Aorta (tissue), 5 donors: ENCODE measurements at regions not wholly inside any gene's neighbourhood (a gene's known extent, or its start where the extent isn't known, plus 50 kb on each side); places are given as distances from the start of the nearest gene placed in this dataset.

ENCODE experiments used
- ATAC-seq: fragments of 200-7000 bp; cut with Tn5 transposase; one replicate; pipeline ENCODE4 v1.9.1; 2022; ENCODE audit warnings: moderate library complexity; ENCODE audit not compliant: low FRiP score
- DNase-seq, 2 donors: peaks; one replicate each; pipeline ENCODE4 v3.0.0-alpha.2; 2020
- H3K27ac ChIP-seq, 2 donors: one replicate each; pipeline ENCODE4 v1.5.1; 2013; ENCODE audit warnings: low read length in 2 of 2, mild to moderate bottlenecking in 2 of 2, moderate library complexity in 2 of 2, control low read depth in 1 of 2, inconsistent platforms in 1 of 2, low read depth in 1 of 2
- H3K27me3 ChIP-seq, 2 donors: one replicate each; pipeline ENCODE4 v1.6.1; 2013; ENCODE audit warnings: control low read depth in 1 of 2, low read length in 1 of 2, mild to moderate bottlenecking in 1 of 2, moderate library complexity in 1 of 2; ENCODE audit not compliant: insufficient read depth in 2 of 2, control insufficient read depth in 1 of 2
- H3K36me3 ChIP-seq, 2 donors: one replicate each; pipeline ENCODE4 v1.6.1; 2013; ENCODE audit warnings: control low read depth in 1 of 2, low read length in 1 of 2, mild to moderate bottlenecking in 1 of 2; ENCODE audit not compliant: insufficient read depth in 2 of 2, control insufficient read depth in 1 of 2
- H3K4me1 ChIP-seq, 2 donors: one replicate each; pipeline ENCODE4 v1.6.1; 2013; ENCODE audit warnings: low read length in 2 of 2, control low read depth in 1 of 2, mild to moderate bottlenecking in 1 of 2, moderate library complexity in 1 of 2; ENCODE audit not compliant: insufficient read depth in 2 of 2, control insufficient read depth in 1 of 2
- H3K4me3 ChIP-seq, 2 donors: one replicate each; pipeline ENCODE4 v1.5.1; 2013; ENCODE audit warnings: low read length in 2 of 2, control low read depth in 1 of 2, mild to moderate bottlenecking in 1 of 2
- H3K9me3 ChIP-seq: one replicate; pipeline ENCODE4 v1.6.1; 2013; ENCODE audit warnings: mild to moderate bottlenecking, low read length; ENCODE audit not compliant: control insufficient read depth
- WGBS, 2 donors: extraction: QIAGEN DNeasy Blood & Tissue Kit; methylation state at CpG; one replicate each; pipeline ENCODE4 v1.1.7; 2013; 5-methylcytosine and 5-hydroxymethylcytosine counted together
- intact Hi-C, 2 donors: fragments of 100-400 bp; cut with DNase I; formaldehyde crosslinking; loops; one replicate each; pipeline versions ENCODE4 v1.14.2 to v1.15.0; 2022
- donor health status: healthy with polysubstance abuse.
- donor health status: Bipolar disorder and iron deficiency.
- donor health status: DM: no; HTN: no; CAD: no.
- donor health status: DM: no; HTN: no; CAD: no.
- donor health status: DM: yes; HTN: yes; CAD: no.

DNA sequence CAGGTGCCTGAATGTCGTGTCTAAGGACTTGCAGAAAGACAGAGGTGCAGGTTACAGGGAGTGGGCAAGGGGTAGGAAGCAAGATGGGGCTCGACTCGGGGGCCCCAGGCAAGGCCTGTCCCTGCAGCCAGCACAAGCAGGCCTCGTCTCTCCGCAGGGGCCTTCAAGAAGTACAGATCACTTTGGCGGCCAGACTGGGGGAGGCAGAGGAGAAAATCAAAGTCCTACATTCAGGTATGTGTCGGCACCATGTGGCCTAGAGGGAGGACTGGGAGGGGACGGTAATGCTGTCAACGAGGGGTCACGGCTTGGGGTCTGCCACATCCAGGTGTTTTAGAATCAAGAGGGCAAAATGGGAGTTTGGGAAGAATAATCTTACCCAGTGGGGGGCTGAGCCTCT lies 73.7 kb downstream of the PHETA1 start:
- no peaks in the 10 kb centered on the region for H3K27me3 ChIP-seq
- intact Hi-C loops, result loop anchor here in 1 of 2 donors (5.0 kb wide), 1 partner anchor 358 kb away; no protein-coding TSS in a partner anchor
- ATAC-seq (no peak), DNase-seq (no peak)
- H3K9me3 ChIP-seq, result no peaks in the 10 kb centered on the region
- WGBS, 2 donors, result 85 to 87% methylated on average over 10 of the region's 10 CpGs
- H3K27ac ChIP-seq, result no peak overlapping the region
- H3K4me3 ChIP-seq, result no peak overlapping the region
- no peaks in the 10 kb centered on the region for H3K36me3 ChIP-seq
- no peaks in the 10 kb centered on the region for H3K4me1 ChIP-seq

DNA sequence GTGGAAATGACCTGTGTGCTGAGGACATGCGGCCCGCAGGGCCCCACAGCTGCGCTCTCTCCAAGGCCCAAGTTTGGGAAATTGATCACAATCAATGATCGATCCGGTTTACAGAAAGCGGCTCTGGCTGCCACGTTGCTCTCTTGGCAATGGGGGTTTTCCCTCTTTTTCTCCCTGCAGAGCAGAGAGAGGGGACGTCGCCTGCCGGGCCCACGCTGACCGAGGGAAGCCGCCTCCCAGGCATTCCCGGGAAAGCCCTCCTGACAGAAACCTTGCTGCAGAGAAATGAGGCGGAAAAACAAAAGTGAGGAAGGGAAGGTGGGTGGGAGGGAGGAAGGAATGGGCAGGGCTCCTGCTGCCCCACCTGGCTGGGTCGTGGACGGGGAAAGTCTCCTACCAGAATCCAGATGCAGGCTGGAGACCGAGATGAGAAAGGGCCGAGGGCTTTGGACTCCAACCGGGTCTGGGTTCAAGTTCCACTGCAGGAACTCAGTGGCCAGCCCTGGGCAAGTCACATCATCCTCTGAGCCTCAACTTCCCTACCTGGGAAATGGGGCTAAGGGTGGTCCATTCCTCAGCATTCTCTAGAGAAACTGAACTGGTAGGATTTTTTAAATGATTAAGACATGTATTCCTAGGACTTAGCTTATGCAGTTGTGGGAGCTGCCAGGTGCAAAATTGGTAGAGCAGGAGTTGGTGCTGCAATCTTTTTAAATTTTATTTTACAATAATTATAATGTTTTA lies 75.5 kb downstream of the PHETA1 start:
- Histone ChIP-seq H3K36me3 (no peaks in the 10 kb centered on the region), H3K4me1 (no peaks in the 10 kb centered on the region), H3K4me3 (no peak overlapping the region), H3K9me3 (no peaks in the 10 kb centered on the region), H3K27ac (no peak overlapping the region), H3K27me3 (no peaks in the 10 kb centered on the region)
- intact Hi-C loops, result no loop called here
- WGBS, 2 donors, result 69 to 76% methylated on average over 20 of the region's 20 CpGs
- ATAC-seq, result no peak
- DNase-seq, result no peak

DNA sequence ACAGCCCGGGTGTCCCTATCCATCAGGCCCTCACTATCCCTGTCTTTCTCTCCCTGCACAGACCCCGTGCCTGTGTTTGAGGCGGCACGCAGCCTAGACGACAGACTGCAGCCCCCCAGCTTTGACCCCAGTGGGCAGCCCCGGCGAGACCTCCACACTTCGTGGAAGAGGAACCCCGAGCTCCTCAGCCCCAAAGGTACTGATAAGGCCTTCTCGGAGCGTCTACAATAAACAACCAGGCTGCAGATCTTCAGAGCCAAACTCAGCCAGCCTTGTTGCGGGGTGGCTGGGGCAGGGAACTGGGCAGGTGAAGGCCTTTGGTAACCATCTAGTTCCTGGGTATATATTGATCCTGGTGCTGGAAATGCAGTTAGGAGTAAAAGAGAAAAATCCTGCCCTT lies 77.5 kb downstream of the PHETA1 start:
- ATAC-seq (no peak), DNase-seq (no peak)
- Histone ChIP-seq H3K9me3 (no peaks in the 10 kb centered on the region), H3K27me3 (no peaks in the 10 kb centered on the region), H3K36me3 (no peaks in the 10 kb centered on the region), H3K4me3 (no peak overlapping the region), H3K27ac (no peak overlapping the region), H3K4me1 (no peaks in the 10 kb centered on the region)
- intact Hi-C loops, result no loop called here
- WGBS, 2 donors, result 86 to 90% methylated on average over 11 to 12 of the region's 12 CpGs

DNA sequence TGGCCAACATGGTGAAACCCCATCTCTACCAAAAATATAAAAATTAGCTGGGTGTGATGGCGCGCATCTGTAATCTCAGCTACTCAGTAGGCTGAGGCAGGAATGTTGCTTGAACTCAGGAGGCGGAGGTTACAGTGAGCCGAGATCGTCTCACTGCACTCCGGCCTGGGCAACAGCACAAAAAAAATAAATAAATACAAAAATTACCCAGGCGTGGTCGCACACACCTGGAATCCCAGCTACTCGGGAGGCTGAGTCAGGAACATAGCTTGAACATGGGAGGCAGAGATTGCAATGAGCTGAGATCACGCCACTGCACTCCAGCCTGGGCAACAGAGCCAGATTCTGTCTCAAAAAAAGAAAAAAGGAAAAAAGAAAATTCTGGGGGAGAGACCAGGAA lies 80.1 kb downstream of the PHETA1 start:
- H3K4me3 ChIP-seq, result no peak overlapping the region
- 83 to 85% methylated on average over 10 of the region's 10 CpGs for WGBS, 2 donors
- no peaks in the 10 kb centered on the region for H3K27me3 ChIP-seq
- no peak for ATAC-seq
- no peak for DNase-seq
- intact Hi-C loops, result loop anchor here in 1 of 2 donors (10.0 kb wide), 1 partner anchor 344 kb away; no protein-coding TSS in a partner anchor
- H3K27ac ChIP-seq, result no peak overlapping the region
- no peaks in the 10 kb centered on the region for H3K9me3 ChIP-seq
- no peaks in the 10 kb centered on the region for H3K4me1 ChIP-seq
- no peaks in the 10 kb centered on the region for H3K36me3 ChIP-seq

DNA sequence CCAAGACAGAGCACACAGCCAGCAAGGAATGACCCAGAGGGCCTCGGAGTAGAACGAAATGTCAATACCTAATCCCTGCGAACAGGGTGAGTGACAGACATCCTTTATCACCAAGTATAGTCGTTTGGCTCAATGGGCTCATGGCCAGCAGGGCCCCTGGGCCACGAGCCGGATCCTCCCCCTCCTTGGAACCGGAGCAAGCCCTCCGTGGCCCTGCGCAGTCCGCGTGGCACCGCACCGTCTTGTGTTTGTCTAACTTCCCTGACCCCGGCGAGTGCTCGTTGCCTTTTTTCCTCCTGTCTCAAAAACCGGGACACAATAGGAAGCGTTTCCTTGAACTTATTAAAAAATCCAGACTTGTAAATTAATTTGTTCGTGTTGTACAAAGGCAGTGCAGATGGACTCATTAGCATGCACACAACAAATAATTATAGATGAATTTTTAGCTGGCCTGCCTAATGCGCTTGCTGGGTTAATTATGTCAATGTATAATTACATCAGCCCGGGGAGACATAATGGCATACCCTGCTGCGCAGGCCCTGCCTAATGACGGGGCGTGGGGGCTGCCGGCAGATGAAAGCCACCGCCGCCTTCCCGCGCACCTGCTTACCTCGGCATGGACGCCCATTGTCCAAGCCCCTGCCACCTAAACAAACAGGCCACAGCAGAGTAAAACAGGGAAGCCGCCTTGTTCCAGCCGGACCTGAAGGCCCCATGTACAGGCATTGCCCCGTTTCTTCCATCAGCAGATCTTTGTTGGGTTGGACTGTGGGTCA lies 81.6 kb downstream of the PHETA1 start:
- H3K9me3 ChIP-seq, result no peaks in the 10 kb centered on the region
- no peaks in the 10 kb centered on the region for H3K36me3 ChIP-seq
- ATAC-seq (no peak), DNase-seq (no peak)
- no peak overlapping the region for H3K27ac ChIP-seq
- 77 to 82% methylated on average over 34 of the region's 34 CpGs for WGBS, 2 donors
- H3K4me1 ChIP-seq, result no peaks in the 10 kb centered on the region
- H3K27me3 ChIP-seq, result no peaks in the 10 kb centered on the region
- H3K4me3 ChIP-seq, result no peak overlapping the region
- intact Hi-C loops, result loop anchor here in 1 of 2 donors (10.0 kb wide), 1 partner anchor 343 kb away; no protein-coding TSS in a partner anchor

DNA sequence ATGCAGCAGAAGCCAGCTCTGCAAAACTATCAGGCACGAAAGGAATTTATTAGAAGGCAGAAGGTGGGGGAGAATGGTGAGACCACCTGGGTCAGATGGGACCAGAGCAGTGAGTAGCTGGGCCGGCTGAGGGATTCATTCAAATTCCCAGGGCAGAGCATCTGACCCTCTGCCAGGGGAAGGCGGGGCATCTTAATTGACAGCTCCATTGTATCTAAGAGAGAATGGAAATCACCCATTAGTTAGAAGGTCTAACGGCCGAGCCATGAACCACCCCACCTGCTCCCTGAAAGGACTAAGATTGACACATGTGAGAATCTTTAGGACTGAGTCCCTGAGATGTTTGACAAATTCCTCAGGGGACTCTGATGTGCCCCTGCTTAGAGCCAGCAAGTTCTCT lies 83.7 kb downstream of the PHETA1 start:
- no peak overlapping the region for H3K4me3 ChIP-seq
- no peaks in the 10 kb centered on the region for H3K4me1 ChIP-seq
- ATAC-seq, result no peak
- H3K27ac ChIP-seq, result no peak overlapping the region
- 57 to 58% methylated on average over 5 of the region's 5 CpGs for WGBS, 2 donors
- DNase-seq, result no peak
- peaks cover 9% of the 10 kb centered on the region for H3K9me3 ChIP-seq
- H3K36me3 ChIP-seq, result no peaks in the 10 kb centered on the region
- H3K27me3 ChIP-seq, result no peaks in the 10 kb centered on the region
- intact Hi-C loops, result loop anchor here in 1 of 2 donors (10.0 kb wide), 1 partner anchor 340 kb away; no protein-coding TSS in a partner anchor

DNA sequence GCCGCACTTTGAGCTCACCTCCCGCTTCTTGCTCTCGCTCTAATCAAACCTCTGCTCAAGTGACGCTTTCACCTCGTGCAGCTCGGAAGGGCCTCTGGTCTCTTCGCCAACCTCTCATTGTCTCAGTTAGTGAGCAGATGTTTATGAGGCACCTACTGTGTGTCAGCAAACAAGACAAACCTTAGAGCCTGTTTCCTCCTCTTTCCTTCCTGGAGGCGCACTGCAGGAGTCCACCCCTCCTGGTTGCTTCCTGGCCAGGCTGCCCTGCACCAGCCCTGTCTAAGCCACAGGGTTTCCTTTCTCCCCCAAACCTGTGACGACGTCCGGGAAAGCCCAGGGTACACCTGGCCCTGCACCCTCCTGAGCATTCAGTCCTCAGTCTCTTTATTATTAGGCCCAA lies 84.2 kb downstream of the PHETA1 start:
- intact Hi-C loops, result loop anchor here in 1 of 2 donors (10.0 kb wide), 1 partner anchor 340 kb away; no protein-coding TSS in a partner anchor
- DNase-seq (no peak), ATAC-seq (no peak)
- Histone ChIP-seq H3K4me3 (no peak overlapping the region), H3K27me3 (no peaks in the 10 kb centered on the region), H3K36me3 (no peaks in the 10 kb centered on the region), H3K9me3 (peaks cover 9% of the 10 kb centered on the region), H3K4me1 (no peaks in the 10 kb centered on the region), H3K27ac (no peak overlapping the region)
- WGBS, 2 donors, result 80 to 83% methylated on average over 11 of the region's 11 CpGs

DNA sequence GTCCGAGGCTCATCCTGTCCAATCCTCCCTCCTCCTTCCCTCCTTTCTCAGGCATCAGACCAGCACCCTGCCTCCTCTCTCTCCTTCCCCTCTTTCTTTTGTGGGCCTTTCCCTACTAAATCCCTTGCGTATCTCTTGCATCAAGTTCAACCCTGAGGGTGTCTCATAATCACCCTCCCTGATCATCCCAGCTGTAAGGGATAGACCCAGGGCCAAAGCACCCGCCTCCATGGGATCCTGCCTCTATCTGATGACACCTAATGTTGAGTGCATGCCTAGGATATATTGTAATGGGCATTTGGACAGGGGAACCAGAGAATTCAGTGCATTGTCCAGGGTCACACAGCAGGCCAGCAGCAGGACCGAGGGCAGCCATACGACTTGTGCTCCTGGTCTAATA lies 84.9 kb downstream of the PHETA1 start:
- no peaks in the 10 kb centered on the region for H3K36me3 ChIP-seq
- WGBS, 2 donors, result 88 to 89% methylated on average over 5 of the region's 5 CpGs
- H3K4me1 ChIP-seq, result no peaks in the 10 kb centered on the region
- intact Hi-C loops, result loop anchor here in 1 of 2 donors (10.0 kb wide), 1 partner anchor 339 kb away; no protein-coding TSS in a partner anchor
- peaks cover 9% of the 10 kb centered on the region for H3K9me3 ChIP-seq
- H3K27ac ChIP-seq, result no peak overlapping the region
- H3K4me3 ChIP-seq, result no peak overlapping the region
- no peaks in the 10 kb centered on the region for H3K27me3 ChIP-seq
- DNase-seq (no peak), ATAC-seq (no peak)
